ENCODE measurements at regions not wholly inside any gene's neighbourhood (a gene's known extent, or its start where the extent isn't known, plus 50 kb on each side); places are given as distances from the start of the nearest gene placed in this dataset.

DNA sequence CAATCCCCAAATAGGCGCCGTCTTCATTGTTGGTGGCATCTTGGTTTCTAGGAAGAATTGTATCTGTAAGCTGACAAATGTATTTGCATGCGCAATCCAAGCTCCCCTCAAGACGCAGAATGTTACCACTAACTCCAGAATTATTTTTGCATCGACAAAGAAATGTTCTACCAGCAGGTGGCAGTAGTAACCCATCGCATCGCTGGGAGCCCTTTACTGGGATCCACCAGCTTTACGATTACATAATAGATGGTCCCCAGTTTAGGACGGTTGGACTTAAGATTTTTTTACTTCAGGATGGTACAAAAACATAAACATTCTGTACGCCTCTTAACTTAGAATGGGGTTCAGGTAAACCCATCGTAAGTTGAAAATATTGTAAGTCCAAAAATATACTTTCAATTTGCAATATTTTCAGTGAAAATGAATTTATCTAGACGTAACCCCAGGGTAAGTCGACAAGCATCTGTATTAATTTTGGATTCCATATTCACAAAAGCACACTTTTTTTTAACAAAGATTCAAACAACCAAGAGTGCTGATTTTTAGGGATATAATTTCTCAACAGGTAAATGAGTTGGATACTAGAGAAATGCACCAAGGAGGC lies 114.0 kb upstream of the COBL start:
- no peak for TF ChIP-seq EZH2phosphoT487 (IDR thresholded peaks at IDR 0.05)
- TF ChIP-seq, protein P1, sequence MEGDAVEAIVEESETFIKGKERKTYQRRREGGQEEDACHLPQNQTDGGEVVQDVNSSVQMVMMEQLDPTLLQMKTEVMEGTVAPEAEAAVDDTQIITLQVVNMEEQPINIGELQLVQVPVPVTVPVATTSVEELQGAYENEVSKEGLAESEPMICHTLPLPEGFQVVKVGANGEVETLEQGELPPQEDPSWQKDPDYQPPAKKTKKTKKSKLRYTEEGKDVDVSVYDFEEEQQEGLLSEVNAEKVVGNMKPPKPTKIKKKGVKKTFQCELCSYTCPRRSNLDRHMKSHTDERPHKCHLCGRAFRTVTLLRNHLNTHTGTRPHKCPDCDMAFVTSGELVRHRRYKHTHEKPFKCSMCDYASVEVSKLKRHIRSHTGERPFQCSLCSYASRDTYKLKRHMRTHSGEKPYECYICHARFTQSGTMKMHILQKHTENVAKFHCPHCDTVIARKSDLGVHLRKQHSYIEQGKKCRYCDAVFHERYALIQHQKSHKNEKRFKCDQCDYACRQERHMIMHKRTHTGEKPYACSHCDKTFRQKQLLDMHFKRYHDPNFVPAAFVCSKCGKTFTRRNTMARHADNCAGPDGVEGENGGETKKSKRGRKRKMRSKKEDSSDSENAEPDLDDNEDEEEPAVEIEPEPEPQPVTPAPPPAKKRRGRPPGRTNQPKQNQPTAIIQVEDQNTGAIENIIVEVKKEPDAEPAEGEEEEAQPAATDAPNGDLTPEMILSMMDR (IDR thresholded peaks at IDR 0.05): peak; percentile 96
- TF ChIP-seq EZH2 (IDR thresholded peaks at IDR 0.05): no peak

Measured in neural progenitor cell (in vitro differentiated cells).